ENCODE measurements at regions not wholly inside any gene's neighbourhood (a gene's known extent, or its start where the extent isn't known, plus 50 kb on each side); places are given as distances from the start of the nearest gene placed in this dataset.

DNA sequence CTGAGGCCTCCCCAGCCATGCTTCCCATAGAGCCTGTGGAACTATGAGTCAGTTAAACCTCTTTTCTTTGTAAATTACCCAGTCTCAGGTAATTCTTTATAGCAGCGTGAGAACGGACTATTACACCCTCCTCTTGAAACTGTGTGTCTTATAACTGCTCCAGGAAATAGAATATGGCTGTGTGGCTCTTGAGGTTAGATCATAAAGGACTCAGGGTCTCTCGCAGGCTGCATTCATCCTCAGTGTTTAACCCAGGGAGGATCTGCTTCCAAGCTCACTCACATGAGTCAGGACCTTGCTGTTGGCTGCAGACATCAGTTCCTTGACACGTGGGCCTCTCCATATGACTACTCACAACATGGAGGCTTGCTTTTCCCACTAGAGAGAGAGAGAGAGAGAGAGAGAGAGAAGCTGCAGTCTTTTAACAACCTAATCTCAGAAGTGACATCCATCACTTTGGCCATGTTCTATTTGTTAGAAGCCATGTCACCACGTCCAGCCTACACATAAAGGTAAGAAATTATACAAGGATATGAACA lies 114.3 kb upstream of the UBE2E1 start:
- no peak for TF ChIP-seq POLR2A (IDR thresholded peaks at IDR 0.05; ENCODE audit: low read depth, low read length)
- TF ChIP-seq POLR2AphosphoS5 (IDR thresholded peaks at IDR 0.05; ENCODE audit: low read depth, low read length) = no peak
- TF ChIP-seq TAF1 (IDR thresholded peaks at IDR 0.05; ENCODE audit: borderline replicate concordance, low read depth, low read length) = no peak
- DNase-seq (ENCODE audit: insufficient read length) (no peak), FAIRE-seq (no peak)

DNA sequence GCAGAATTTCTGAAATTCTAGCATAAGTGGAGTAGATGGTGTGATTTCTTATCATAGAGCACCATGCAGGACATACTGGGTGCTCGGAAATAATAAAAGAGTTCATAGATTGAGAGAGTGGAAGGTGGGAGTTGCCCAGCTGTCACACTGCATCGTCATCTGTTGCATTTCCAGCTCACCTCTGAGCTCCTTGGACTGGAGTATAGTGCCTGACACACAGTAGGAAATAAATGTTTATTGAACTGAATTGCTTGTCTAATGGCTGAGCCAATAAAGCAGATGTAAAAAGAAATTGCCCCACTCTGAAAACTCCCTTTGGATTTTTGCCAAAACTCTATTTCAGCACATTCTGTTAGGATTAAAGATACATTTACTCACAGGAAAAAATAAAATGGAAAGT lies 108.9 kb upstream of the UBE2E1 start:
- DNase-seq (ENCODE audit: insufficient read length) = no peak
- no peak for FAIRE-seq
- TF ChIP-seq POLR2A (IDR thresholded peaks at IDR 0.05; ENCODE audit: low read depth, low read length) = no peak
- TF ChIP-seq POLR2AphosphoS5 (IDR thresholded peaks at IDR 0.05; ENCODE audit: low read depth, low read length) = no peak
- TF ChIP-seq TAF1 (IDR thresholded peaks at IDR 0.05; ENCODE audit: borderline replicate concordance, low read depth, low read length) = no peak

DNA sequence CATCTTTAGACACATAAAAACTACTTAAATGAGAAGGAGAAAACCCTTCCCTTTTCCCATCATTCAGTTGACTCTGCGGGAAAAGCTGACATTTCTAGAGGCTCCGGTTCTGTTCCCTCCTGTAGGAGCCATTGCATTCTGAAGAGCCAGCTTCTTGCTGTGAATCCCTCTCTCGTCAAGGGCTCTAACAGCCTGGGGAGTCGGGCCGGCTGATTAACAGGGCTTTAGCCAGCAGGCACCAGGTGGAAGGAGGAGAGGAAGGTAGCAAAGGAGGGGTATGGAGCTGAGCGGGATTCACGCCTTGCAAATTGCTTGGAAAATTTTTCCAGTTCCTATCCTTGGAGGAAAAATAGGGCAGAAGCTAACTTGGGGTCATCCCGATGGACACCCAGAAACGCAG lies 108.3 kb upstream of the UBE2E1 start:
- no peak for DNase-seq (ENCODE audit: insufficient read length)
- no peak for FAIRE-seq
- TF ChIP-seq POLR2AphosphoS5 (IDR thresholded peaks at IDR 0.05; ENCODE audit: low read depth, low read length) = no peak

DNA sequence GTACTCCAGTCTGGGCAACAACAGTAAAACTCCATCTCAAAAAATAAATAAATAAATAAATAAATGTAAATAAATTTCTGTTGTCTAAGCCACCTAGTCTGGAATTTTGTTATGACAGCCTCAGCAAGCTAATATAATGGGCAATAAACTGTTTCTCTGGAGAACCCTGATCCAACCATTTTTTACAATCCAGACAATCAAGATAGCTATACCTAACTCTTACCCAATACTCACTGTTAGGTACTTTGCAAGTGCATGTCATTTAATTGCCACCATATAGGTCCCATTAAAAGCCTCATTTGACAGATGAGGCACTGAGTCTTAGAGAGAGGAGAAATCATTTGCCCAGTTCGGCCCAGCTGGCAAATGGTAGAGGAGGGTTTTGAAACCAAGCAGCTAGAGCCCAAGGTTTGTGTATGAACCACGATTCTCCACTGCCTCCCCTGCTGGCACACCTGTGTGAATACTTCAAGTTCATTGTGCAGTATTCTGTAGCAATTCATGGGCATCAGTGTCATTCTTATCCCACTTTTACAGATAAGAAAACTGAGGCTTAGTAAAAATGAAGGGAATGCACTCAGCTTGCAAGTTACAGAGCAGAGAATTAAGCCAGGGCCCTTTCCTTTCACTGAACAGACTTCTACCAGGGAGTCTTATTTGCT lies 107.0 kb upstream of the UBE2E1 start:
- TF ChIP-seq POLR2A (IDR thresholded peaks at IDR 0.05; ENCODE audit: low read depth, low read length) (no peak), POLR2AphosphoS5 (IDR thresholded peaks at IDR 0.05; ENCODE audit: low read depth, low read length) (no peak), TAF1 (IDR thresholded peaks at IDR 0.05; ENCODE audit: borderline replicate concordance, low read depth, low read length) (no peak)
- no peak for DNase-seq (ENCODE audit: insufficient read length)
- FAIRE-seq = no peak

DNA sequence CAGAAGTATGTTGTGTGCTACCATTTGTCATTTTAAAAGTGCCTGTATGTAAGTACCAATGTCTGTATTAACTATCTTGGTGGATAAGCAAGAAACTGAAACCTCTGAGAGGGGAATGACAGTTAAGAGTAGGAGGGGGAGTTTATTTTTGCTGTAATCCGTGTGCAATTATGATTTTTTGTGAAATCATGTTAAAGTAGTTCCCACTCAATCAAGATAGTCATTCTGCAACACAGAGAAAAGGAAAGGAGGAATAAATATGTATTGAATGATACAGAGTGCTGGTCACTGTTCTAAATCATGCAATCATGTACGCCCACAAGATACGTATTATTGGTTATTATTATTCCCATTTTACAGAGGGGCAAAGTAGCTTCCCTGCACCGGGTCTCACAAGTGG lies 105.1 kb upstream of the UBE2E1 start:
- no peak for FAIRE-seq
- DNase-seq (ENCODE audit: insufficient read length) = no peak
- TF ChIP-seq POLR2AphosphoS5 (IDR thresholded peaks at IDR 0.05; ENCODE audit: low read depth, low read length) = no peak
- no peak for TF ChIP-seq TAF1 (IDR thresholded peaks at IDR 0.05; ENCODE audit: borderline replicate concordance, low read depth, low read length)
- TF ChIP-seq POLR2A (IDR thresholded peaks at IDR 0.05; ENCODE audit: low read depth, low read length) = no peak

DNA sequence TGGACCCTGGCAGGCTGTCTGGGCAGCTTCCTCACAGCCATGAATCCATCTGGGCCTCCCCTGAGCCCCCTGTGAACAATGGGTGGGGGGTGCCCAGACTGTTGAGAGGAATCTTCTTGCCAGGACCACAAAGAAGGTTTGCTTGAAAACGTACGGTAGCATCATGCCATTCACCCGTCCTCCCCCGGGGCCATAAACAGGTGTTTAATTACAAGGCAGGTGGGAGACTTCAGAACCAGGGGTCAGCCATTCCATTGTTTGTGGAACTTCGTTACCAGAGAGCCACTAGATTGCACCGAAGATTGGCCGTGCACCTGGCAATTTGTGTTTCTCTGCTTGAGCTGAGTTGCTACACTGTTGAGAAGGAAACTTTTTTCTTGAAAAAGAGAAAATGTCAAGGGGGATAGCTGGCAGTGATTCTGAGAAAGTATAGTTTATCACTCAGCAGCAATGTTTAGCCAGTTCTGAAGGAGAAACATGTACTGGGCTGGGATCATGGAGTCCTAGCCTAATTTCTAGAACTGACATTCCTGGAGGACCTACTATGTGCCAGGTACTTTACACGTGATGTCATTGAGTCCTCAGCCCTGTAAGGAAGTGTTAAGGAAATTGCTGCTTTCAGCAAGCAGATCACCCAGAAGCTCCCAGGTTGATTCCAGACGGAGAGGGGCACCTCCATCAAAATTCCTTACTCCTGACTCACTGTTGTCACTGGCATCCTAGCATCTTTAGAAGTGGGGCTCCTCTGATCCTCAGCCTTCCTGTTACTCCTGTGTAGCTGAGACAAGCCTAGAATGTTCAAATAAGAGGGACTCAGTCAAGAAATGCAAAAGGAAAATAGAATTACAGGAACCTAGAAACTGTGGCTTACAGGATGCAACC lies 103.8 kb upstream of the UBE2E1 start:
- no peak for TF ChIP-seq TAF1 (IDR thresholded peaks at IDR 0.05; ENCODE audit: borderline replicate concordance, low read depth, low read length)
- TF ChIP-seq POLR2AphosphoS5 (IDR thresholded peaks at IDR 0.05; ENCODE audit: low read depth, low read length) = no peak
- TF ChIP-seq POLR2A (IDR thresholded peaks at IDR 0.05; ENCODE audit: low read depth, low read length) = no peak
- DNase-seq (ENCODE audit: insufficient read length) (no peak), FAIRE-seq (no peak)

DNA sequence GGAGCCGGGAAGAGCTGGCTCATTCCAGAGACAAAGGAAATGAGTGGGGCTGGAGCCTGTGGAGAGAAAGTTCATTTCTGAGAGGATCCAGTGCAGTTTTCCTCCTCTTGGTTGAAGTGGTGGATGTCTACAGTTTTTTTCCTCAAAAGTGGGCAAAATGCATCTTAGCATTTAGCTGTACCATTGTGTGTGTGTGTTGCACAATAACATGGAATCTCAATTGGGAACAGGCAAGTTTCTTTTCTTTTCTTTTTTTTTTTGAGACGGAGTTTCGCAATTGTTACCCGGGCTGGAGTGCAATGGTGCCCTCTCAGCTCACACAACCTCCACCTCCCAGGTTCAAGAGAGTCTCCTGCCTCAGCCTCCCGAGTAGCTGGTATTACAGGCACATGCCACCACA lies 101.5 kb upstream of the UBE2E1 start:
- FAIRE-seq = no peak
- DNase-seq (ENCODE audit: insufficient read length) = no peak
- no peak for TF ChIP-seq POLR2AphosphoS5 (IDR thresholded peaks at IDR 0.05; ENCODE audit: low read depth, low read length)
- TF ChIP-seq TAF1 (IDR thresholded peaks at IDR 0.05; ENCODE audit: borderline replicate concordance, low read depth, low read length) = no peak
- TF ChIP-seq POLR2A (IDR thresholded peaks at IDR 0.05; ENCODE audit: low read depth, low read length) = no peak

DNA sequence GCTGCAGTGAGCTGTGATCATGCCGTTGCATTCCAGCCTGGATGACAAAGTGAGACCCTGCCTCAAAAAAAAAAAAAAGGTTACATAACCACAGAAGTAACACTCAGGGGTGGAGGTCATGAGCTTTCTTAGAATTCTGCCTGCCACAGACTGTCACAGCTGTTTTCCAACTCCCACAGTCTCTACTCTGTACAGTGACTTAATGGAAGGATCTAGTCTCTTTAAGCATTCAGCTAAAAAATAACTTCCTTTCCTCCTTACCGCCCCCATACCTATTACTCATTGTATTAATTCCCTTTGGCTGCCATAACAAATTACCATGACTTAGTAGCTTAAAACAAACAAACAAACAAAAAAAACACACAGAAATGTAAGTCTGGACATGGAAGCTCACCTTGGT lies 99.6 kb upstream of the UBE2E1 start:
- TF ChIP-seq TAF1 (IDR thresholded peaks at IDR 0.05; ENCODE audit: borderline replicate concordance, low read depth, low read length) (no peak), POLR2A (IDR thresholded peaks at IDR 0.05; ENCODE audit: low read depth, low read length) (no peak)
- DNase-seq (ENCODE audit: insufficient read length) (no peak), FAIRE-seq (no peak)

DNA sequence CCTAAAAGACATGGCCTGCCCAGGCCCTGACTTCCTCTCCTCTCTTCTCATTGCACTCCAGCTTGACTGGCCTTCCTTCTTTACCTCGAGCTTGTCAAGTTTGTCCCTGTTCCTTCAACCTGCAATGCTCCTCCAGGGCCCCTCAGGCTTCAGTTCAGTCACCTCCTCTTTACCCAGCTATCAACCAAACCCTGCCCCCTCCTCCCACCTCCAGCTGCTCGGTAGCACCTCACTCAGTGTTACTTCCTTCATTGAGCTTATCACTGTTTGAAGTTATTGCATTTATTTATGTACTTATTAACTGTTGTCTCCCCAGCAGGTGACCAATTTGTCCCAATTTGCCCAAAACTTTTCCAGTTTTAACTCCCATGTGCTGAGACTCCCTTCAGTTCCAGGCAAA lies 95.8 kb upstream of the UBE2E1 start:
- TF ChIP-seq POLR2AphosphoS5 (IDR thresholded peaks at IDR 0.05; ENCODE audit: low read depth, low read length) (no peak), POLR2A (IDR thresholded peaks at IDR 0.05; ENCODE audit: low read depth, low read length) (no peak), TAF1 (IDR thresholded peaks at IDR 0.05; ENCODE audit: borderline replicate concordance, low read depth, low read length) (no peak)
- no peak for DNase-seq (ENCODE audit: insufficient read length)
- FAIRE-seq = no peak

DNA sequence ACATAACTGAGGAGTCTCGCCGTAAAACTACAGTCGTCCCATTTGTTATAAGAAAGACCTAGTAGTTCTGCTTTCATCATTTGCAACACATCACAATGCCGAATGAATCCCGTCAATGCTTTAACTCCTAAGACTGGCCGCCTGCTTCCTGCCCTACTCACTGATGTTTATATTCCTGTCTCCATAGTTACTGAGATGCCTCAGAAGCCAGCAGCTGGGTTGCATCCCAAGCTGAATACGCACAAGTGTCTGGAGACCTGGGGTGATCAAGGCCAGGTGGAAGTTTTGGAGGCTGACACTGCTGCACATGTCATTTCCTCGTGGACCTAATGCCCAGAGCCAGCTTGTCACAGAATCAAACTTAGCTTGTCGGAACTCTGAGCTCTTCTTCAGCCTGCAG lies 95.2 kb upstream of the UBE2E1 start:
- DNase-seq (ENCODE audit: insufficient read length) (no peak), FAIRE-seq (no peak)
- no peak for TF ChIP-seq TAF1 (IDR thresholded peaks at IDR 0.05; ENCODE audit: borderline replicate concordance, low read depth, low read length)
- no peak for TF ChIP-seq POLR2A (IDR thresholded peaks at IDR 0.05; ENCODE audit: low read depth, low read length)
- no peak for TF ChIP-seq POLR2AphosphoS5 (IDR thresholded peaks at IDR 0.05; ENCODE audit: low read depth, low read length)

DNA sequence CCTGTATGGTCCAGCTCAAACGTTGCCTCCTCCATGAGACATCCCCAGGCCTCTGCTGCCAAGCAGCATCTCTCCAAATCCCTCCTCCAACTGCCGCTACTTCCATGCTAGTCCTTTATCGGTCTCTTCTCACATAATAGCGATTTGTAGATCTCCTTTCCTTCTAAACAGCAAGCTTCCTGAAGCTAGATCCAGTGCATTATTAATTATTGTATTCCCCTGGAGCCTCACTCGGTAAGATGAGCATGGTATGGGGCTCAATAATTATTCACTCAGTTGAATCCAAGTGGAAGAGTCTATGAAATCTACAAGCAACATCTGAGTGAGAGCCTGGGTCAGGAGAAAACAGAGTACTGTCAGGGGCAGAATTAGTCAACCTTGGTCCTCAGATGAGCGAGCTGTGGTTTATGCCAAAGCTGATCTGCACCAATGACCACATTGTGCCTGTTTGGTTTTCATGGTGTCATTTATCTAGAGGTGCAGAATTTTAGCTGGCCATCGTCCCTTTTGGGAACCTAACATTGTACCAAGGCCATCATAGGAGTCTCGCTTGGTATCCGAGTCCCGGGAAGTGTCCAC lies 93.8 kb upstream of the UBE2E1 start:
- no peak for TF ChIP-seq POLR2A (IDR thresholded peaks at IDR 0.05; ENCODE audit: low read depth, low read length)
- no peak for TF ChIP-seq TAF1 (IDR thresholded peaks at IDR 0.05; ENCODE audit: borderline replicate concordance, low read depth, low read length)
- TF ChIP-seq POLR2AphosphoS5 (IDR thresholded peaks at IDR 0.05; ENCODE audit: low read depth, low read length) = no peak
- no peak for DNase-seq (ENCODE audit: insufficient read length)
- no peak for FAIRE-seq

Measured in GM12892 (cell line).